ENCODE measurements at regions not wholly inside any gene's neighbourhood (a gene's known extent, or its start where the extent isn't known, plus 50 kb on each side); places are given as distances from the start of the nearest gene placed in this dataset.

GRCh38 chr15:100802421-100803170, 77.0 kb upstream of the ALDH1A3 start:
- WGBS, 2 experiments (ENCODE audit: extremely low coverage in 1 of 2, insufficient coverage in 1 of 2, insufficient read length in 1 of 2, insufficient replicate concordance in 2 of 2, low coverage in 1 of 2, low lambda C conversion rate in 2 of 2, missing lambda C conversion rate in 1 of 2): 88% methylated on average over 14 of the region's 14 CpGs; no CpG with 5 or more reads in 1 of the 2 experiments
- Histone ChIP-seq H2BK5ac (ENCODE audit: low read depth, low read length) (no peak overlapping the region), H2BK15ac (ENCODE audit: low read length) (no peak overlapping the region), H3K18ac (ENCODE audit: extremely low read depth, low read length) (no peak overlapping the region), H2AFZ (ENCODE audit: low read length) (no peak overlapping the region), H2BK120ac (replicated peaks; ENCODE audit: low read depth, low read length) (no peak overlapping the region), H3K79me2 (ENCODE audit: control insufficient read depth in 1 of 2, insufficient read depth in 2 of 2, low read length in 2 of 2) (no peaks in the 10 kb centered on the region), H3K56ac (replicated peaks; ENCODE audit: insufficient read length, low read depth, low read length) (no peak overlapping the region), H3K23me2 (ENCODE audit: low read depth, low read length) (no peaks in the 10 kb centered on the region), H3K36me3 (ENCODE audit: control insufficient read depth in 2 of 4, insufficient read depth in 4 of 4, low read length in 3 of 4) (no peaks in the 10 kb centered on the region), H3K9me3 (ENCODE audit: insufficient read depth in 2 of 2, low read depth in 1 of 2, low read length in 1 of 2) (no peaks in the 10 kb centered on the region; a peak in 1 of 4 replicates), H3K23ac (ENCODE audit: insufficient read length) (no peak overlapping the region), H3K14ac (ENCODE audit: insufficient read length) (no peak overlapping the region), H4K91ac (replicated peaks; ENCODE audit: insufficient read length, low read length) (no peak overlapping the region), H4K20me1 (replicated peaks in 1 of 2; ENCODE audit: control insufficient read depth in 1 of 2, insufficient read depth in 2 of 2, low read length in 2 of 2) (no peaks in the 10 kb centered on the region), H3K9ac (replicated peaks in 1 of 4; ENCODE audit: extremely low read depth in 1 of 4, low read depth in 3 of 4, low read length in 3 of 4) (no peak overlapping the region), H3K4me3 (ENCODE audit: extremely low read depth in 1 of 4, insufficient read depth in 2 of 4, low read depth in 3 of 4, low read length in 4 of 4) (no peak overlapping the region), H3K27ac (ENCODE audit: low read depth, low read length) (no peak overlapping the region), H3K79me1 (ENCODE audit: low read depth, low read length) (no peaks in the 10 kb centered on the region), H4K8ac (ENCODE audit: extremely low read depth, insufficient read depth, low read length) (peak overlapping the region; percentile 65), H2AK5ac (ENCODE audit: low read depth, low read length) (no peak overlapping the region), H3K27me3 (replicated peaks in 1 of 4; ENCODE audit: control insufficient read depth in 3 of 4, extremely low read depth in 1 of 4, insufficient read depth in 3 of 4, low read length in 3 of 4) (no peaks in the 10 kb centered on the region), H2BK12ac (ENCODE audit: low read depth, low read length) (no peak overlapping the region), H3K4ac (replicated peaks; ENCODE audit: insufficient read length, low read depth, low read length) (no peak overlapping the region), H3K4me2 (ENCODE audit: insufficient read depth in 1 of 2, low read depth in 2 of 2, low read length in 2 of 2) (no peak overlapping the region), H3K4me1 (replicated peaks in 1 of 4; ENCODE audit: control insufficient read depth in 3 of 4, insufficient read depth in 4 of 4, low read length in 3 of 4) (no peaks in the 10 kb centered on the region), H4K5ac (ENCODE audit: insufficient read length, low read depth, low read length) (no peak overlapping the region), H2BK20ac (ENCODE audit: low read length) (no peak overlapping the region)
- no peak for FAIRE-seq
- ChIA-PET POLR2A (ENCODE audit: partially characterized antibody) (no interaction called here), CTCF (ENCODE audit: partially characterized antibody) (interaction anchor here (1.2 to 1.7 kb wide), 4 partner anchors 65 to 206 kb away, joined by 3 to 6 read pairs (median 4); no protein-coding TSS in a partner anchor)
- DNase-seq (ENCODE audit: low read depth in 1 of 2, low spot score in 2 of 2): no peak
- TF ChIP-seq PHF8 (conservative IDR thresholded peaks at IDR 0.05; ENCODE audit: low read depth, low read length) (no peak), EP300 (IDR thresholded peaks at IDR 0.05; ENCODE audit: borderline replicate concordance in 1 of 2, low read depth in 2 of 2, low read length in 2 of 2) (no peak), TAF7 (optimal IDR thresholded peaks at IDR 0.05; ENCODE audit: borderline replicate concordance, low read depth, low read length) (no peak), POU5F1 (IDR thresholded peaks at IDR 0.05; ENCODE audit: low read depth, low read length) (no peak), BCL11A (IDR thresholded peaks at IDR 0.05; ENCODE audit: low read depth in 2 of 2, low read length in 2 of 2) (no peak), KDM4A (IDR thresholded peaks at IDR 0.05; ENCODE audit: low read depth, low read length, severe bottlenecking) (no peak)

All from H1 (cell line).